B cell (primary cell): ENCODE measurements at regions not wholly inside any gene's neighbourhood (a gene's known extent, or its start where the extent isn't known, plus 50 kb on each side); places are given as distances from the start of the nearest gene placed in this dataset.

Source experiments
- ATAC-seq: fragments of 200-7000 bp; cut with Tn5 transposase; one replicate; pipeline ENCODE4 v1.10.0; 2021; ENCODE audit warnings: low read depth, mild to moderate bottlenecking, moderate number of reproducible peaks, moderate library complexity
- CTCF ChIA-PET: fragments of 350-600 bp; sonication (Branson Sonifier 250); formaldehyde crosslinking; loops from one replicate; lab custom pipeline; 2021; ENCODE audit warnings: antibody characterized with exemption, inconsistent platforms; lab: Charles Lee
- POLR2A ChIA-PET: fragments of 350-600 bp; sonication (Branson Sonifier 250); formaldehyde crosslinking; loops from one replicate; lab custom pipeline; 2021; ENCODE audit warnings: antibody characterized with exemption; lab: Charles Lee
- DNase-seq: peaks from one replicate; pipeline ENCODE4 v3.0.0; 2013
- H2AFZ ChIP-seq: 2 replicates; pipeline ENCODE4 v1.6.1; 2012; ENCODE audit warnings: mild to moderate bottlenecking, low read depth, low read length; ENCODE audit not compliant: insufficient read depth, poor library complexity, severe bottlenecking
- H3K27ac ChIP-seq, 2 donors: 1 replicate in 1 of 2; 2 replicates in 1 of 2; pipeline ENCODE4 v1.5.1; 2012 to 2013; ENCODE audit warnings: low read length in 2 of 2, mild to moderate bottlenecking in 2 of 2, moderate library complexity in 1 of 2
- H3K27me3 ChIP-seq, 4 experiments: fragments of 200-600 bp in 1 of 4; sonication (generic) in 1 of 4; replicated peaks in 1 of 4; 1 replicate in 2 of 4; 2 replicates in 2 of 4; pipeline versions ENCODE4 v1.6.1 to v1.7.0; 2013 to 2016; ENCODE audit warnings: low read length in 3 of 4, mild to moderate bottlenecking in 2 of 4, mixed read lengths in 1 of 4, moderate library complexity in 1 of 4; ENCODE audit not compliant: insufficient read depth in 4 of 4, control insufficient read depth in 3 of 4; ENCODE audit errors: control extremely low read depth in 1 of 4
- H3K36me3 ChIP-seq, 2 experiments: replicated peaks in 1 of 2; 1 replicate in 1 of 2; 2 replicates in 1 of 2; pipeline versions ENCODE4 v1.6.1 to v1.7.1; 2013; ENCODE audit warnings: low read length in 1 of 2; ENCODE audit not compliant: insufficient read depth in 2 of 2, control insufficient read depth in 1 of 2; ENCODE audit errors: control extremely low read depth in 1 of 2, extremely low read depth in 1 of 2
- H3K4me1 ChIP-seq, 2 donors: fragments of 200-600 bp in 1 of 2; sonication (generic) in 1 of 2; 1 replicate in 1 of 2; 2 replicates in 1 of 2; pipeline versions ENCODE4 v1.5.1 to v1.6.1; 2013 to 2017; ENCODE audit warnings: low read length in 2 of 2; ENCODE audit not compliant: control insufficient read depth in 2 of 2, insufficient read depth in 2 of 2
- H3K4me2 ChIP-seq: replicated peaks from 2 replicates; pipeline ENCODE3; 2012; ENCODE audit warnings: mild to moderate bottlenecking, low read depth, low read length; ENCODE audit not compliant: poor library complexity, severe bottlenecking
- H3K4me3 ChIP-seq, 5 experiments: fragments of 200-600 bp in 1 of 5; sonication (generic) in 1 of 5; 1 replicate in 3 of 5; 2 replicates in 2 of 5; pipeline versions ENCODE4 v1.5.1 to v1.7.0; 2011 to 2016; ENCODE audit warnings: low read length in 4 of 5, mild to moderate bottlenecking in 4 of 5, low read depth in 2 of 5, control low read depth in 1 of 5, moderate library complexity in 1 of 5; ENCODE audit not compliant: insufficient read depth in 1 of 5; ENCODE audit errors: control extremely low read depth in 1 of 5, extremely low read depth in 1 of 5
- H3K79me2 ChIP-seq: fragments of 200-600 bp; sonication (generic); one replicate; pipeline ENCODE4 v1.6.0; 2016; ENCODE audit warnings: low read length; ENCODE audit not compliant: control insufficient read depth, insufficient read depth
- H3K9ac ChIP-seq: fragments of 200-600 bp; sonication (generic); 2 replicates; pipeline ENCODE4 v1.6.1; 2017; ENCODE audit warnings: mild to moderate bottlenecking, low read length, moderate library complexity
- H3K9me3 ChIP-seq, 3 donors: one replicate each; pipeline versions ENCODE4 v1.6.1 to v1.7.1; 2013; ENCODE audit warnings: low read length in 2 of 3; ENCODE audit not compliant: control insufficient read depth in 2 of 3, insufficient read depth in 1 of 3; ENCODE audit errors: control extremely low read depth in 1 of 3
- H4K20me1 ChIP-seq: 2 replicates; pipeline ENCODE4 v1.6.0; 2012; ENCODE audit warnings: mild to moderate bottlenecking, low read length; ENCODE audit not compliant: insufficient read depth, control insufficient read depth, poor library complexity, severe bottlenecking
- H3K27ac Mint-ChIP-seq: one replicate; pipeline ENCODE4 v1.8.0; 2021; ENCODE audit warnings: mixed read lengths
- H3K27me3 Mint-ChIP-seq: one replicate; pipeline ENCODE4 v1.8.0; 2021; ENCODE audit warnings: mixed read lengths
- H3K4me1 Mint-ChIP-seq: one replicate; pipeline ENCODE4 v1.8.0; 2021; ENCODE audit warnings: mixed read lengths
- H3K4me3 Mint-ChIP-seq: one replicate; pipeline ENCODE4 v1.8.0; 2021; ENCODE audit warnings: mixed read lengths
- H3K9me3 Mint-ChIP-seq: one replicate; pipeline ENCODE4 v1.8.0; 2022; ENCODE audit warnings: mixed read lengths; ENCODE audit not compliant: insufficient read depth
- EZH2 ChIP-seq: IDR thresholded peaks from 2 replicates; pipeline ENCODE4 v1.6.1; 2012; ENCODE audit warnings: borderline replicate concordance, low read depth, mild to moderate bottlenecking, moderate library complexity, low read length; ENCODE audit not compliant: insufficient read depth, poor library complexity, severe bottlenecking
- WGBS: methylation state at CpG from one replicate; pipeline ENCODE4 v1.1.5; 2013; ENCODE audit warnings: missing lambda C conversion rate; ENCODE audit not compliant: insufficient coverage; 5-methylcytosine and 5-hydroxymethylcytosine counted together
- intact Hi-C: fragments of 100-400 bp; cut with micrococcal nuclease; formaldehyde crosslinking; loops from one replicate; pipeline ENCODE4 v1.10.0; 2022
- TF ChIP-seq, protein P1 (sequence below): fragments of 200-600 bp; IDR thresholded peaks from one replicate; pipeline ENCODE4 v1.8.0; 2022; ENCODE audit warnings: antibody characterized with exemption, mild to moderate bottlenecking

DNA sequence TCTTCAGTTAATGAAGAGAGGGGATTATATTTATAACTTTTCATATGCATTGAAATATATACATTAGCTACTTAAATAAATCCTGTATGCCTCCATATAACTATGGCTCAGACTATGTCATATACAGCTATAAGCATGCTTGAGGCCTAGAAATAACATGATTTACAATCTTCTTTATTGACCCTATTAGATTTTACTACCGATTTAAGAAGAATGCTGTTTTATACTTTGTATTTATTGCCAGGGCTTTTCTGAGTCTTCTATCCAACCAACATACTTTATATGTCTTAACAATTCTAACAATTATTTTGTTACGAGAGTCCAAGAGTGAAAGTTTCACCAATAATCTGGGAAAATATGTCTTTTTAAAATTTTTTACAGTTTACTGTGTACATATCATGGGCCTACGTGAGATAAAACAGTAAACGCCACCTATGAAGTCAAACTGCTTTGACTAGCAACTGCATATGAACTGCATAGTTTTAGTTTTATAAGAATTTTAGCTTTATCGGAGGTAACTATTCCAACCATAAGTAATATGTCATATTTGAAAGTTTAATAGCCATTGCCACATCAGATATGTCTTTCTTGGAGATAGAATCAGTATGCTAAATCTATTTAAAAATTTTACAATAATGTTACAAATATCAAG, 861.0 kb downstream of the USP25 start:
- POLR2A ChIA-PET: no interaction called here
- Histone ChIP-seq H2AFZ (no peak overlapping the region), H3K27me3 (no peaks in the 10 kb centered on the region), H3K4me2 (no peak overlapping the region), H3K4me1 (no peaks in the 10 kb centered on the region), H3K9ac (no peak overlapping the region), H3K4me3 (no peak overlapping the region), H3K36me3 (no peaks in the 10 kb centered on the region), H3K27ac (no peak overlapping the region), H3K9me3 (peaks cover 0 to 8% (median 0%) of the 10 kb centered on the region in 3 donors), H3K79me2 (no peaks in the 10 kb centered on the region), H4K20me1 (no peaks in the 10 kb centered on the region)
- ATAC-seq (no peak), DNase-seq (no peak)
- WGBS: no CpG with 5 or more reads among the region's 5 CpGs
- no peak overlapping the region for H3K4me3 Mint-ChIP-seq
- H3K27ac Mint-ChIP-seq: no peak overlapping the region
- no peaks in the 10 kb centered on the region for H3K4me1 Mint-ChIP-seq
- CTCF ChIA-PET: no interaction called here
- no peaks in the 10 kb centered on the region for H3K27me3 Mint-ChIP-seq
- intact Hi-C loops: no loop called here
- no peaks in the 10 kb centered on the region for H3K9me3 Mint-ChIP-seq
- no peak for TF ChIP-seq EZH2
- TF ChIP-seq, protein P1, sequence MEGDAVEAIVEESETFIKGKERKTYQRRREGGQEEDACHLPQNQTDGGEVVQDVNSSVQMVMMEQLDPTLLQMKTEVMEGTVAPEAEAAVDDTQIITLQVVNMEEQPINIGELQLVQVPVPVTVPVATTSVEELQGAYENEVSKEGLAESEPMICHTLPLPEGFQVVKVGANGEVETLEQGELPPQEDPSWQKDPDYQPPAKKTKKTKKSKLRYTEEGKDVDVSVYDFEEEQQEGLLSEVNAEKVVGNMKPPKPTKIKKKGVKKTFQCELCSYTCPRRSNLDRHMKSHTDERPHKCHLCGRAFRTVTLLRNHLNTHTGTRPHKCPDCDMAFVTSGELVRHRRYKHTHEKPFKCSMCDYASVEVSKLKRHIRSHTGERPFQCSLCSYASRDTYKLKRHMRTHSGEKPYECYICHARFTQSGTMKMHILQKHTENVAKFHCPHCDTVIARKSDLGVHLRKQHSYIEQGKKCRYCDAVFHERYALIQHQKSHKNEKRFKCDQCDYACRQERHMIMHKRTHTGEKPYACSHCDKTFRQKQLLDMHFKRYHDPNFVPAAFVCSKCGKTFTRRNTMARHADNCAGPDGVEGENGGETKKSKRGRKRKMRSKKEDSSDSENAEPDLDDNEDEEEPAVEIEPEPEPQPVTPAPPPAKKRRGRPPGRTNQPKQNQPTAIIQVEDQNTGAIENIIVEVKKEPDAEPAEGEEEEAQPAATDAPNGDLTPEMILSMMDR: no peak

DNA sequence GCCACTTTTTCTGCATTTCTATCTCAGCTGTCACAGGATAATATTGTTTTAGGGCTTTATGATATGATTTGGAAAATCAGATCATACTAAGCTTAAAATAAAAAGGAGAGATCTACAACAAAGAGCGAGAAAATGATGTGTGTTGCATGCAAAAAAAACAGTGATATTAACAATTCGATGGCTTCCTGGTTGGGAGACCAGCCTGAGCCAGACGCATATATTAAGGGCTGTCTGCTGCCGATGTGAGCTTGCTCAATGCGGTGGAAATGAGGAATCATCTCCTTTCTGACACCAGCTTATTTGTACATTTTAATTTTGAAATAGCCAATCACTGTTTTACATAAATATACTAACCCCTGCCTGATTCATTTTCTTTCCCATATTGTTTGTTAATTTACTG, 862.6 kb downstream of the USP25 start:
- Histone ChIP-seq H3K27ac (no peak overlapping the region), H3K79me2 (no peaks in the 10 kb centered on the region), H3K4me2 (no peak overlapping the region), H3K9me3 (peaks cover 0 to 8% (median 0%) of the 10 kb centered on the region in 3 donors), H3K9ac (no peak overlapping the region), H3K36me3 (no peaks in the 10 kb centered on the region), H3K4me1 (no peaks in the 10 kb centered on the region), H3K27me3 (no peaks in the 10 kb centered on the region), H3K4me3 (no peak overlapping the region), H4K20me1 (no peaks in the 10 kb centered on the region), H2AFZ (no peak overlapping the region)
- CTCF ChIA-PET: no interaction called here
- TF ChIP-seq, protein P1: no peak
- TF ChIP-seq EZH2: no peak
- POLR2A ChIA-PET: no interaction called here
- no peaks in the 10 kb centered on the region for H3K4me1 Mint-ChIP-seq
- H3K9me3 Mint-ChIP-seq: no peaks in the 10 kb centered on the region
- ATAC-seq: no peak
- DNase-seq: no peak
- intact Hi-C loops: no loop called here
- no peak overlapping the region for H3K27ac Mint-ChIP-seq
- H3K4me3 Mint-ChIP-seq: no peak overlapping the region
- WGBS: 91% methylated on average over 4 of the region's 5 CpGs
- H3K27me3 Mint-ChIP-seq: no peaks in the 10 kb centered on the region
